SK-N-SH (cell line): ENCODE measurements at regions not wholly inside any gene's neighbourhood (a gene's known extent, or its start where the extent isn't known, plus 50 kb on each side); places are given as distances from the start of the nearest gene placed in this dataset.

Experiments used
- CTCF ChIA-PET: fragments of 300-600, 350-600 bp; formaldehyde crosslinking; extraction: SDS; loops from one replicate; lab custom pipeline; 2021; lab: Yijun Ruan, JAX
- POLR2A ChIA-PET: fragments of 350-600 bp; sonication (Branson Sonifier 250); formaldehyde crosslinking; extraction: SDS; loops from one replicate; lab custom pipeline; 2020; ENCODE audit warnings: antibody characterized with exemption, inconsistent platforms; lab: Yijun Ruan, JAX
- DNase-seq: peaks from one replicate; pipeline ENCODE4 v3.0.0; 2012
- H2AFZ ChIP-seq: fragments of 200-600 bp; sonication (generic); 2 replicates; pipeline ENCODE4 v1.8.1; 2016; ENCODE audit warnings: antibody characterized with exemption, mild to moderate bottlenecking, low read depth
- H3F3A ChIP-seq: fragments of 200-600 bp; sonication (generic); replicated peaks from 2 replicates; pipeline ENCODE3; 2016; ENCODE audit warnings: antibody characterized with exemption, mild to moderate bottlenecking; ENCODE audit not compliant: insufficient read depth
- H3K27ac ChIP-seq, 2 experiments: fragments of 200-500 bp in 1 of 2; fragments of 200-600 bp in 1 of 2; sonication (Bioruptor generic) in 1 of 2; sonication (generic), shearing (Covaris generic) in 1 of 2; 2 replicates each; pipeline versions ENCODE4 v1.5.1 to v1.6.1; 2014 to 2016; ENCODE audit warnings: low read depth in 2 of 2, inconsistent platforms in 1 of 2, low read length in 1 of 2, mild to moderate bottlenecking in 1 of 2, mixed read lengths in 1 of 2
- H3K27me3 ChIP-seq: fragments of 200-600 bp; sonication (generic), shearing (Covaris generic); 2 replicates; pipeline ENCODE4 v1.6.1; 2016; ENCODE audit warnings: mixed run types; ENCODE audit not compliant: insufficient read depth
- H3K36me3 ChIP-seq, 2 experiments: fragments of 200-500 bp in 1 of 2; fragments of 200-600 bp in 1 of 2; sonication (Bioruptor generic) in 1 of 2; sonication (generic) in 1 of 2; replicated peaks in 1 of 2; 2 replicates each; pipeline versions ENCODE3 to v1.5.1; 2014 to 2016; ENCODE audit warnings: low read length in 1 of 2, mild to moderate bottlenecking in 1 of 2; ENCODE audit not compliant: insufficient read depth in 2 of 2, control insufficient read depth in 1 of 2
- H3K4me1 ChIP-seq, 2 experiments: fragments of 200-500 bp in 1 of 2; fragments of 200-600 bp in 1 of 2; sonication (Bioruptor generic) in 1 of 2; sonication (generic), shearing (Covaris generic) in 1 of 2; 2 replicates each; pipeline versions ENCODE4 v1.5.1 to v1.6.1; 2014 to 2016; ENCODE audit warnings: low read depth in 1 of 2, low read length in 1 of 2, mixed run types in 1 of 2; ENCODE audit not compliant: insufficient read depth in 2 of 2, control insufficient read depth in 1 of 2
- H3K4me2 ChIP-seq: fragments of 200-600 bp; sonication (generic), shearing (Covaris generic); 2 replicates; pipeline ENCODE4 v1.6.1; 2017; ENCODE audit warnings: mixed run types
- H3K4me3 ChIP-seq, 2 experiments: fragments of 200-500 bp in 1 of 2; fragments of 200-600 bp in 1 of 2; sonication (Bioruptor generic) in 1 of 2; sonication (generic), shearing (Covaris generic) in 1 of 2; 2 replicates each; pipeline versions ENCODE4 v1.5.1 to v1.8.1; 2014 to 2016; ENCODE audit warnings: low read depth in 2 of 2, inconsistent platforms in 1 of 2, low read length in 1 of 2, mild to moderate bottlenecking in 1 of 2, mixed read lengths in 1 of 2, moderate library complexity in 1 of 2
- H3K79me2 ChIP-seq: fragments of 200-600 bp; sonication (generic); 2 replicates; pipeline ENCODE4 v1.8.1; 2017; ENCODE audit warnings: mild to moderate bottlenecking; ENCODE audit not compliant: insufficient read depth
- H3K9ac ChIP-seq: fragments of 200-600 bp; sonication (generic); 2 replicates; pipeline ENCODE4 v1.6.1; 2017; ENCODE audit warnings: mixed run types
- H3K9me2 ChIP-seq: fragments of 200-600 bp; sonication (generic); 2 replicates; pipeline ENCODE4 v1.6.1; 2017; ENCODE audit warnings: mixed run types
- H3K9me3 ChIP-seq: fragments of 200-600 bp; sonication (generic); 2 replicates; pipeline ENCODE4 v1.6.1; 2017; ENCODE audit warnings: mixed run types, mild to moderate bottlenecking, moderate library complexity
- H4K20me1 ChIP-seq: fragments of 200-600 bp; sonication (generic); 2 replicates; pipeline ENCODE4 v1.6.1; 2017; ENCODE audit warnings: mild to moderate bottlenecking, mixed run types; ENCODE audit not compliant: insufficient read depth
- CHD2 ChIP-seq: fragments of 150-350 bp; IDR thresholded peaks from 2 replicates; pipeline ENCODE4 v1.6.1; 2018; ENCODE audit warnings: low read length; ENCODE audit not compliant: partially characterized antibody
- ELF1 ChIP-seq: IDR thresholded peaks from 2 replicates; pipeline ENCODE4 v1.4.0; 2012
- EP300 ChIP-seq, 2 experiments: IDR thresholded peaks; 2 replicates each; pipeline versions ENCODE4 v1.4.0 to v1.6.1; 2012; ENCODE audit warnings: borderline replicate concordance in 1 of 2, low read depth in 1 of 2, low read length in 1 of 2
- FOSL2 ChIP-seq: IDR thresholded peaks from 2 replicates; pipeline ENCODE4 v1.4.0; 2012; ENCODE audit warnings: low read depth, mild to moderate bottlenecking, moderate library complexity, borderline replicate concordance
- FOXM1 ChIP-seq: IDR thresholded peaks from 2 replicates; pipeline ENCODE4 v1.4.0; 2012; ENCODE audit warnings: low read depth, mild to moderate bottlenecking
- GABPA ChIP-seq: IDR thresholded peaks from 2 replicates; pipeline ENCODE4 v1.4.0; 2012; ENCODE audit warnings: low read depth, mild to moderate bottlenecking
- MXI1 ChIP-seq: IDR thresholded peaks from 2 replicates; pipeline ENCODE4 v1.6.1; 2012; ENCODE audit warnings: mild to moderate bottlenecking, low read depth, low read length, improper control_type of control experiment
- POLR2AphosphoS5 ChIP-seq: IDR thresholded peaks from 2 replicates; pipeline ENCODE4 v1.6.1; 2012; ENCODE audit warnings: low read depth, low read length
- RFX5 ChIP-seq: IDR thresholded peaks from 2 replicates; pipeline ENCODE4 v1.6.1; 2012; ENCODE audit warnings: mild to moderate bottlenecking, improper control_type of control experiment, low read length
- SIN3A ChIP-seq: IDR thresholded peaks from 2 replicates; pipeline ENCODE4 v1.6.1; 2012; ENCODE audit warnings: low read depth, mild to moderate bottlenecking, low read length, moderate library complexity, borderline replicate concordance
- SMC3 ChIP-seq: IDR thresholded peaks from 2 replicates; pipeline ENCODE4 v1.6.1; 2012; ENCODE audit warnings: low read depth, low read length, improper control_type of control experiment
- YY1 ChIP-seq: IDR thresholded peaks from 2 replicates; pipeline ENCODE4 v1.4.0; 2012; ENCODE audit warnings: low read depth, mild to moderate bottlenecking
- TF ChIP-seq, protein P1 (sequence below): IDR thresholded peaks from 2 replicates; pipeline ENCODE4 v1.6.1; 2012; ENCODE audit warnings: mild to moderate bottlenecking, low read depth, low read length, moderate library complexity
- TF ChIP-seq, protein P2 (sequence below): fragments of 200-600 bp; sonication (generic); IDR thresholded peaks from 2 replicates; pipeline ENCODE4 v1.6.1; 2017; ENCODE audit warnings: antibody characterized with exemption, mild to moderate bottlenecking, moderate library complexity
- TF ChIP-seq, protein P3 (sequence below): IDR thresholded peaks from 2 replicates; pipeline ENCODE4 v1.4.0; 2012; ENCODE audit warnings: low read depth
- TF ChIP-seq, protein P4 (sequence below): IDR thresholded peaks from 2 replicates; pipeline ENCODE4; 2012
- TF ChIP-seq, protein P5 (sequence below): fragments of 150-350 bp; IDR thresholded peaks from 2 replicates; pipeline ENCODE4 v1.6.1; 2017; ENCODE audit warnings: antibody characterized with exemption, low read length, low read depth, borderline replicate concordance
- TF ChIP-seq, protein P6 (sequence below): IDR thresholded peaks from 2 replicates; pipeline ENCODE4 v1.4.0; 2012; ENCODE audit warnings: low read depth, borderline replicate concordance

DNA sequence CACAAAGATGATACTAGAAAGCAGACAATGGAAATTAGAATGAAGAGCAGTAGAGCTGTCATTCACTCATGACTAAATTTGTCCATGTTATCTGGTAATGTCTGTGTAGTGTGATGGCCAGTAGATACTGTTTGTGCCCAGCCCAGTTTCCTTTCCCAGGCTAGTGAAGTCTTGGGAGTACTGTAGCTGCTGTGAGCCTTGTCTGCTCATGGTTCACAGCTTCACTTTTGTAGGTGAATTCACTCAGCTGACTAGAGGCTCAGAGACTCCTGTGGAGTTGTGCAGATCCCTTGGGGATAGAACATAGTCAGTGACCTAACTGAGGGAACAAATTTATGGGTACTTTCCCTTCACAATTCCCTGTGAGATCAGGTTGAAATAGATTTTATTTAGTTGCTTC is 572.5 kb downstream of the ARL4A start:
- H2AFZ ChIP-seq, result no peak overlapping the region
- no peaks in the 10 kb centered on the region for H4K20me1 ChIP-seq
- ChIA-PET CTCF (interaction anchor here (0.9 to 5.9 kb wide), 3 partner anchors 574 to 735 kb away, joined by 3 to 36 read pairs (median 33); partner anchors contain the start of gene ARL4A), POLR2A (no interaction called here)
- H3K9me3 ChIP-seq, result no peaks in the 10 kb centered on the region
- H3K4me3 ChIP-seq, result no peak overlapping the region
- no peak for TF ChIP-seq POLR2AphosphoS5
- no peak for TF ChIP-seq SMC3
- TF ChIP-seq, protein P1, sequence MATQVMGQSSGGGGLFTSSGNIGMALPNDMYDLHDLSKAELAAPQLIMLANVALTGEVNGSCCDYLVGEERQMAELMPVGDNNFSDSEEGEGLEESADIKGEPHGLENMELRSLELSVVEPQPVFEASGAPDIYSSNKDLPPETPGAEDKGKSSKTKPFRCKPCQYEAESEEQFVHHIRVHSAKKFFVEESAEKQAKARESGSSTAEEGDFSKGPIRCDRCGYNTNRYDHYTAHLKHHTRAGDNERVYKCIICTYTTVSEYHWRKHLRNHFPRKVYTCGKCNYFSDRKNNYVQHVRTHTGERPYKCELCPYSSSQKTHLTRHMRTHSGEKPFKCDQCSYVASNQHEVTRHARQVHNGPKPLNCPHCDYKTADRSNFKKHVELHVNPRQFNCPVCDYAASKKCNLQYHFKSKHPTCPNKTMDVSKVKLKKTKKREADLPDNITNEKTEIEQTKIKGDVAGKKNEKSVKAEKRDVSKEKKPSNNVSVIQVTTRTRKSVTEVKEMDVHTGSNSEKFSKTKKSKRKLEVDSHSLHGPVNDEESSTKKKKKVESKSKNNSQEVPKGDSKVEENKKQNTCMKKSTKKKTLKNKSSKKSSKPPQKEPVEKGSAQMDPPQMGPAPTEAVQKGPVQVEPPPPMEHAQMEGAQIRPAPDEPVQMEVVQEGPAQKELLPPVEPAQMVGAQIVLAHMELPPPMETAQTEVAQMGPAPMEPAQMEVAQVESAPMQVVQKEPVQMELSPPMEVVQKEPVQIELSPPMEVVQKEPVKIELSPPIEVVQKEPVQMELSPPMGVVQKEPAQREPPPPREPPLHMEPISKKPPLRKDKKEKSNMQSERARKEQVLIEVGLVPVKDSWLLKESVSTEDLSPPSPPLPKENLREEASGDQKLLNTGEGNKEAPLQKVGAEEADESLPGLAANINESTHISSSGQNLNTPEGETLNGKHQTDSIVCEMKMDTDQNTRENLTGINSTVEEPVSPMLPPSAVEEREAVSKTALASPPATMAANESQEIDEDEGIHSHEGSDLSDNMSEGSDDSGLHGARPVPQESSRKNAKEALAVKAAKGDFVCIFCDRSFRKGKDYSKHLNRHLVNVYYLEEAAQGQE, result no peak
- TF ChIP-seq, protein P2, sequence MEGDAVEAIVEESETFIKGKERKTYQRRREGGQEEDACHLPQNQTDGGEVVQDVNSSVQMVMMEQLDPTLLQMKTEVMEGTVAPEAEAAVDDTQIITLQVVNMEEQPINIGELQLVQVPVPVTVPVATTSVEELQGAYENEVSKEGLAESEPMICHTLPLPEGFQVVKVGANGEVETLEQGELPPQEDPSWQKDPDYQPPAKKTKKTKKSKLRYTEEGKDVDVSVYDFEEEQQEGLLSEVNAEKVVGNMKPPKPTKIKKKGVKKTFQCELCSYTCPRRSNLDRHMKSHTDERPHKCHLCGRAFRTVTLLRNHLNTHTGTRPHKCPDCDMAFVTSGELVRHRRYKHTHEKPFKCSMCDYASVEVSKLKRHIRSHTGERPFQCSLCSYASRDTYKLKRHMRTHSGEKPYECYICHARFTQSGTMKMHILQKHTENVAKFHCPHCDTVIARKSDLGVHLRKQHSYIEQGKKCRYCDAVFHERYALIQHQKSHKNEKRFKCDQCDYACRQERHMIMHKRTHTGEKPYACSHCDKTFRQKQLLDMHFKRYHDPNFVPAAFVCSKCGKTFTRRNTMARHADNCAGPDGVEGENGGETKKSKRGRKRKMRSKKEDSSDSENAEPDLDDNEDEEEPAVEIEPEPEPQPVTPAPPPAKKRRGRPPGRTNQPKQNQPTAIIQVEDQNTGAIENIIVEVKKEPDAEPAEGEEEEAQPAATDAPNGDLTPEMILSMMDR, result no peak
- no peak for TF ChIP-seq ELF1
- TF ChIP-seq YY1, result no peak
- no peak for TF ChIP-seq MXI1
- no peak for TF ChIP-seq SIN3A
- TF ChIP-seq EP300 (IDR thresholded peaks at IDR 0.05; ENCODE audit: borderline replicate concordance in 1 of 2, low read depth in 1 of 2, low read length in 1 of 2), result no peak
- TF ChIP-seq, protein P3, sequence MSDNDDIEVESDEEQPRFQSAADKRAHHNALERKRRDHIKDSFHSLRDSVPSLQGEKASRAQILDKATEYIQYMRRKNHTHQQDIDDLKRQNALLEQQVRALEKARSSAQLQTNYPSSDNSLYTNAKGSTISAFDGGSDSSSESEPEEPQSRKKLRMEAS, result no peak
- no peak for TF ChIP-seq FOXM1
- TF ChIP-seq, protein P4, sequence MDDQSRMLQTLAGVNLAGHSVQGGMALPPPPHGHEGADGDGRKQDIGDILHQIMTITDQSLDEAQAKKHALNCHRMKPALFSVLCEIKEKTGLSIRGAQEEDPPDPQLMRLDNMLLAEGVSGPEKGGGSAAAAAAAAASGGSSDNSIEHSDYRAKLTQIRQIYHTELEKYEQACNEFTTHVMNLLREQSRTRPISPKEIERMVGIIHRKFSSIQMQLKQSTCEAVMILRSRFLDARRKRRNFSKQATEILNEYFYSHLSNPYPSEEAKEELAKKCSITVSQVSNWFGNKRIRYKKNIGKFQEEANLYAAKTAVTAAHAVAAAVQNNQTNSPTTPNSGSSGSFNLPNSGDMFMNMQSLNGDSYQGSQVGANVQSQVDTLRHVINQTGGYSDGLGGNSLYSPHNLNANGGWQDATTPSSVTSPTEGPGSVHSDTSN, result no peak
- no peak for TF ChIP-seq CHD2
- TF ChIP-seq FOSL2, result no peak
- TF ChIP-seq, protein P5, sequence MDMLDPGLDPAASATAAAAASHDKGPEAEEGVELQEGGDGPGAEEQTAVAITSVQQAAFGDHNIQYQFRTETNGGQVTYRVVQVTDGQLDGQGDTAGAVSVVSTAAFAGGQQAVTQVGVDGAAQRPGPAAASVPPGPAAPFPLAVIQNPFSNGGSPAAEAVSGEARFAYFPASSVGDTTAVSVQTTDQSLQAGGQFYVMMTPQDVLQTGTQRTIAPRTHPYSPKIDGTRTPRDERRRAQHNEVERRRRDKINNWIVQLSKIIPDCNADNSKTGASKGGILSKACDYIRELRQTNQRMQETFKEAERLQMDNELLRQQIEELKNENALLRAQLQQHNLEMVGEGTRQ, result no peak
- no peak for TF ChIP-seq RFX5
- TF ChIP-seq GABPA, result no peak
- TF ChIP-seq, protein P6, sequence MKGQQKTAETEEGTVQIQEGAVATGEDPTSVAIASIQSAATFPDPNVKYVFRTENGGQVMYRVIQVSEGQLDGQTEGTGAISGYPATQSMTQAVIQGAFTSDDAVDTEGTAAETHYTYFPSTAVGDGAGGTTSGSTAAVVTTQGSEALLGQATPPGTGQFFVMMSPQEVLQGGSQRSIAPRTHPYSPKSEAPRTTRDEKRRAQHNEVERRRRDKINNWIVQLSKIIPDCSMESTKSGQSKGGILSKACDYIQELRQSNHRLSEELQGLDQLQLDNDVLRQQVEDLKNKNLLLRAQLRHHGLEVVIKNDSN, result no peak
- H3K27ac ChIP-seq, result no peak overlapping the region
- no peak overlapping the region for H3K9ac ChIP-seq
- DNase-seq, result no peak
- no peaks in the 10 kb centered on the region for H3K9me2 ChIP-seq
- H3F3A ChIP-seq, result no peaks in the 10 kb centered on the region
- no peaks in the 10 kb centered on the region for H3K4me1 ChIP-seq
- H3K36me3 ChIP-seq, result no peaks in the 10 kb centered on the region
- no peak overlapping the region for H3K4me2 ChIP-seq
- no peaks in the 10 kb centered on the region for H3K79me2 ChIP-seq
- H3K27me3 ChIP-seq, result no peaks in the 10 kb centered on the region; the same call in 1 of the 2 replicates
